Liver (tissue), 8 donors: ENCODE measurements at regions not wholly inside any gene's neighbourhood (a gene's known extent, or its start where the extent isn't known, plus 50 kb on each side); places are given as distances from the start of the nearest gene placed in this dataset.

Experiments used
- DNase-seq: peaks from one replicate; pipeline ENCODE4 v3.0.0-alpha.2; 2017; ENCODE audit warnings: low spot score
- H3K27ac ChIP-seq, 2 donors: one replicate each; pipeline ENCODE4 v1.7.0; 2013; ENCODE audit warnings: inconsistent platforms in 2 of 2, low read length in 2 of 2, control low read depth in 1 of 2, low read depth in 1 of 2, mild to moderate bottlenecking in 1 of 2
- H3K27me3 ChIP-seq, 4 donors: one replicate each; pipeline versions ENCODE4 v1.6.1 to v1.7.0; 2013; ENCODE audit warnings: low read length in 3 of 4, inconsistent platforms in 1 of 4, mild to moderate bottlenecking in 1 of 4, moderate library complexity in 1 of 4; ENCODE audit not compliant: control insufficient read depth in 4 of 4, insufficient read depth in 4 of 4
- H3K36me3 ChIP-seq, 4 donors: one replicate each; pipeline versions ENCODE4 v1.6.1 to v1.7.0; 2013; ENCODE audit warnings: low read length in 3 of 4, mild to moderate bottlenecking in 3 of 4, low read depth in 1 of 4, moderate library complexity in 1 of 4; ENCODE audit not compliant: control insufficient read depth in 4 of 4, insufficient read depth in 3 of 4
- H3K4me1 ChIP-seq, 4 donors: one replicate each; pipeline versions ENCODE4 v1.6.1 to v1.7.0; 2013; ENCODE audit warnings: low read length in 3 of 4, mild to moderate bottlenecking in 3 of 4, moderate library complexity in 1 of 4; ENCODE audit not compliant: control insufficient read depth in 4 of 4, insufficient read depth in 4 of 4
- H3K4me3 ChIP-seq, 3 donors: one replicate each; pipeline versions ENCODE4 v1.6.1 to v1.7.0; 2013; ENCODE audit warnings: low read length in 3 of 3, control low read depth in 1 of 3, low read depth in 1 of 3, mild to moderate bottlenecking in 1 of 3
- H3K9ac ChIP-seq, 2 donors: one replicate each; pipeline ENCODE4 v1.7.0; 2013; ENCODE audit warnings: low read length in 2 of 2, mild to moderate bottlenecking in 2 of 2, moderate library complexity in 2 of 2, control low read depth in 1 of 2, low read depth in 1 of 2
- H3K9me3 ChIP-seq, 4 donors: one replicate each; pipeline versions ENCODE4 v1.6.1 to v1.7.0; 2013; ENCODE audit warnings: low read length in 3 of 4; ENCODE audit not compliant: control insufficient read depth in 4 of 4
- ATF3 ChIP-seq: IDR thresholded peaks from 2 replicates; pipeline ENCODE4 v1.6.1; 2016; ENCODE audit warnings: antibody characterized with exemption
- EGR1 ChIP-seq, 2 donors: IDR thresholded peaks; 2 replicates each; pipeline ENCODE4 v1.6.1; 2016 to 2018; ENCODE audit warnings: antibody characterized with exemption in 2 of 2, low read depth in 2 of 2
- FOXA1 ChIP-seq: IDR thresholded peaks from 2 replicates; pipeline ENCODE4 v1.6.1; 2016; ENCODE audit warnings: antibody characterized with exemption
- FOXA2 ChIP-seq: IDR thresholded peaks from 2 replicates; pipeline ENCODE4 v1.6.1; 2016; ENCODE audit warnings: antibody characterized with exemption
- GABPA ChIP-seq, 2 donors: IDR thresholded peaks in 1 of 2; conservative IDR thresholded peaks in 1 of 2; 2 replicates each; pipeline ENCODE4 v1.6.1; 2016; ENCODE audit warnings: antibody characterized with exemption in 2 of 2, mild to moderate bottlenecking in 1 of 2, moderate library complexity in 1 of 2
- HNF4A ChIP-seq, 2 donors: conservative IDR thresholded peaks; 2 replicates each; pipeline ENCODE4 v1.6.1; 2016; ENCODE audit warnings: antibody characterized with exemption in 2 of 2, mild to moderate bottlenecking in 2 of 2
- HNF4G ChIP-seq: IDR thresholded peaks from 2 replicates; pipeline ENCODE4 v1.6.1; 2016; ENCODE audit warnings: antibody characterized with exemption
- JUND ChIP-seq, 2 donors: IDR thresholded peaks; 2 replicates each; pipeline ENCODE4 v1.6.1; 2016; ENCODE audit warnings: antibody characterized with exemption in 2 of 2
- MAX ChIP-seq: IDR thresholded peaks from 2 replicates; pipeline ENCODE4 v1.6.1; 2016; ENCODE audit warnings: antibody characterized with exemption
- NR2F2 ChIP-seq: IDR thresholded peaks from 2 replicates; pipeline ENCODE4 v1.6.1; 2016; ENCODE audit warnings: antibody characterized with exemption
- RAD21 ChIP-seq, 2 donors: IDR thresholded peaks; 2 replicates each; pipeline ENCODE4 v1.6.1; 2016; ENCODE audit warnings: antibody characterized with exemption in 2 of 2, mild to moderate bottlenecking in 2 of 2
- RXRA ChIP-seq, 2 donors: IDR thresholded peaks; 2 replicates each; pipeline ENCODE4 v1.6.1; 2017 to 2018; ENCODE audit warnings: antibody characterized with exemption in 2 of 2, mild to moderate bottlenecking in 1 of 2
- TAF1 ChIP-seq: conservative IDR thresholded peaks from 2 replicates; pipeline ENCODE4 v1.6.1; 2016; ENCODE audit warnings: antibody characterized with exemption, mild to moderate bottlenecking
- YY1 ChIP-seq: IDR thresholded peaks from 2 replicates; pipeline ENCODE4 v1.6.1; 2016; ENCODE audit warnings: antibody characterized with exemption, mild to moderate bottlenecking
- ZBTB33 ChIP-seq: IDR thresholded peaks from 2 replicates; pipeline ENCODE4 v1.6.1; 2016; ENCODE audit warnings: antibody characterized with exemption
- WGBS: extraction: QIAGEN DNeasy Blood & Tissue Kit; methylation state at CpG from one replicate; pipeline ENCODE4 v1.1.7; 2013; 5-methylcytosine and 5-hydroxymethylcytosine counted together
- TF ChIP-seq, protein P1 (sequence below): fragments of 150-350 bp; IDR thresholded peaks from 2 replicates; pipeline ENCODE4 v1.5.1; 2017; ENCODE audit warnings: improper control_type of control experiment, low read depth, low read length; ENCODE audit not compliant: missing input control
- TF ChIP-seq, protein P2 (sequence below): IDR thresholded peaks from 2 replicates; pipeline ENCODE4 v1.6.1; 2016; ENCODE audit warnings: antibody characterized with exemption, mild to moderate bottlenecking
- donor health status: healthy.
- donor health status: healthy.
- donor health status: healthy.
- donor health status: healthy.
- donor health status: healthy.

- no peak for DNase-seq
- WGBS, result 96% methylated on average over 31 of the region's 31 CpGs
- Histone ChIP-seq H3K9ac (no peak overlapping the region), H3K36me3 (no peaks in the 10 kb centered on the region), H3K27me3 (no peaks in the 10 kb centered on the region), H3K4me1 (peaks cover 2 to 16% (median 12%) of the 10 kb centered on the region in 4 donors), H3K9me3 (no peaks in the 10 kb centered on the region), H3K4me3 (no peak overlapping the region), H3K27ac (no peak overlapping the region)
- TF ChIP-seq HNF4G, result no peak
- no peak for TF ChIP-seq HNF4A (conservative IDR thresholded peaks at IDR 0.05)
- TF ChIP-seq ATF3, result no peak
- TF ChIP-seq, protein P1, sequence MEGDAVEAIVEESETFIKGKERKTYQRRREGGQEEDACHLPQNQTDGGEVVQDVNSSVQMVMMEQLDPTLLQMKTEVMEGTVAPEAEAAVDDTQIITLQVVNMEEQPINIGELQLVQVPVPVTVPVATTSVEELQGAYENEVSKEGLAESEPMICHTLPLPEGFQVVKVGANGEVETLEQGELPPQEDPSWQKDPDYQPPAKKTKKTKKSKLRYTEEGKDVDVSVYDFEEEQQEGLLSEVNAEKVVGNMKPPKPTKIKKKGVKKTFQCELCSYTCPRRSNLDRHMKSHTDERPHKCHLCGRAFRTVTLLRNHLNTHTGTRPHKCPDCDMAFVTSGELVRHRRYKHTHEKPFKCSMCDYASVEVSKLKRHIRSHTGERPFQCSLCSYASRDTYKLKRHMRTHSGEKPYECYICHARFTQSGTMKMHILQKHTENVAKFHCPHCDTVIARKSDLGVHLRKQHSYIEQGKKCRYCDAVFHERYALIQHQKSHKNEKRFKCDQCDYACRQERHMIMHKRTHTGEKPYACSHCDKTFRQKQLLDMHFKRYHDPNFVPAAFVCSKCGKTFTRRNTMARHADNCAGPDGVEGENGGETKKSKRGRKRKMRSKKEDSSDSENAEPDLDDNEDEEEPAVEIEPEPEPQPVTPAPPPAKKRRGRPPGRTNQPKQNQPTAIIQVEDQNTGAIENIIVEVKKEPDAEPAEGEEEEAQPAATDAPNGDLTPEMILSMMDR, result no peak
- TF ChIP-seq EGR1 (IDR thresholded peaks at IDR 0.05; ENCODE audit: low read depth in 2 of 2), result no peak
- TF ChIP-seq RXRA (IDR thresholded peaks at IDR 0.05), result no peak
- TF ChIP-seq YY1, result no peak
- TF ChIP-seq NR2F2, result no peak
- no peak for TF ChIP-seq ZBTB33
- no peak for TF ChIP-seq FOXA1
- no peak for TF ChIP-seq TAF1
- TF ChIP-seq GABPA (IDR thresholded peaks at IDR 0.05 in 1 of 2, conservative IDR thresholded peaks at IDR 0.05 in 1 of 2), result no peak
- no peak for TF ChIP-seq MAX
- no peak for TF ChIP-seq FOXA2
- no peak for TF ChIP-seq JUND (IDR thresholded peaks at IDR 0.05)
- TF ChIP-seq, protein P2, sequence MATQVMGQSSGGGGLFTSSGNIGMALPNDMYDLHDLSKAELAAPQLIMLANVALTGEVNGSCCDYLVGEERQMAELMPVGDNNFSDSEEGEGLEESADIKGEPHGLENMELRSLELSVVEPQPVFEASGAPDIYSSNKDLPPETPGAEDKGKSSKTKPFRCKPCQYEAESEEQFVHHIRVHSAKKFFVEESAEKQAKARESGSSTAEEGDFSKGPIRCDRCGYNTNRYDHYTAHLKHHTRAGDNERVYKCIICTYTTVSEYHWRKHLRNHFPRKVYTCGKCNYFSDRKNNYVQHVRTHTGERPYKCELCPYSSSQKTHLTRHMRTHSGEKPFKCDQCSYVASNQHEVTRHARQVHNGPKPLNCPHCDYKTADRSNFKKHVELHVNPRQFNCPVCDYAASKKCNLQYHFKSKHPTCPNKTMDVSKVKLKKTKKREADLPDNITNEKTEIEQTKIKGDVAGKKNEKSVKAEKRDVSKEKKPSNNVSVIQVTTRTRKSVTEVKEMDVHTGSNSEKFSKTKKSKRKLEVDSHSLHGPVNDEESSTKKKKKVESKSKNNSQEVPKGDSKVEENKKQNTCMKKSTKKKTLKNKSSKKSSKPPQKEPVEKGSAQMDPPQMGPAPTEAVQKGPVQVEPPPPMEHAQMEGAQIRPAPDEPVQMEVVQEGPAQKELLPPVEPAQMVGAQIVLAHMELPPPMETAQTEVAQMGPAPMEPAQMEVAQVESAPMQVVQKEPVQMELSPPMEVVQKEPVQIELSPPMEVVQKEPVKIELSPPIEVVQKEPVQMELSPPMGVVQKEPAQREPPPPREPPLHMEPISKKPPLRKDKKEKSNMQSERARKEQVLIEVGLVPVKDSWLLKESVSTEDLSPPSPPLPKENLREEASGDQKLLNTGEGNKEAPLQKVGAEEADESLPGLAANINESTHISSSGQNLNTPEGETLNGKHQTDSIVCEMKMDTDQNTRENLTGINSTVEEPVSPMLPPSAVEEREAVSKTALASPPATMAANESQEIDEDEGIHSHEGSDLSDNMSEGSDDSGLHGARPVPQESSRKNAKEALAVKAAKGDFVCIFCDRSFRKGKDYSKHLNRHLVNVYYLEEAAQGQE, result no peak
- no peak for TF ChIP-seq RAD21 (IDR thresholded peaks at IDR 0.05)
Observed at GRCh38 chr21:43345046-43345745, 81.7 kb downstream of the SIK1 start.
